ENCODE measurements at regions not wholly inside any gene's neighbourhood (a gene's known extent, or its start where the extent isn't known, plus 50 kb on each side); places are given as distances from the start of the nearest gene placed in this dataset.

DNA sequence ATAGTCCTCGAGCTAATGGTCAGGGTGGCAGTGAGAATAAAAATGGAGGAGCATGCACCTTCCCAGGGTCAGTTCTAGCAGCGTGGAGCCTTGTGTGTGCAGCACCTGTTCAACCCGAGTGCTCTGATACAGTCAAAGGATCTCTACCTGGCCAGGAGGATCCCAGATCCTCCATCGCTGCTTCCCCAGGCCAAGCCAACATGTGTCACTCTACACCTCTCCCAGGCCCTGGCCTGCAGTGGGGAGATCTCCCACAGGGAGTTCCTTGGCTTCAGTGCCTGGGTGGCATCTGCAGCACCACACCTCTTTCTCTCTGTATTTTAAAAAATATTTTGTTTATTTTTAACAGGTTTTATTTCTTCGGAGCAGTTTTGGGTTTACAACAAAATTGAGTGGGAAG lies 414.8 kb upstream of the C2CD4B start:
- Mint-ChIP-seq H3K36me3 (ENCODE audit: low read depth) (no peaks in the 10 kb centered on the region), H3K4me3 (no peak overlapping the region), H3K27ac (no peak overlapping the region), H3K27me3 (ENCODE audit: low read depth) (peaks cover 14% of the 10 kb centered on the region), H3K4me1 (ENCODE audit: low read depth) (no peaks in the 10 kb centered on the region), H3K9me3 (no peaks in the 10 kb centered on the region)
- intact Hi-C loops (cut with micrococcal nuclease), result no loop called here
- no peak for DNase-seq
- CTCF ChIA-PET, result no interaction called here

DNA sequence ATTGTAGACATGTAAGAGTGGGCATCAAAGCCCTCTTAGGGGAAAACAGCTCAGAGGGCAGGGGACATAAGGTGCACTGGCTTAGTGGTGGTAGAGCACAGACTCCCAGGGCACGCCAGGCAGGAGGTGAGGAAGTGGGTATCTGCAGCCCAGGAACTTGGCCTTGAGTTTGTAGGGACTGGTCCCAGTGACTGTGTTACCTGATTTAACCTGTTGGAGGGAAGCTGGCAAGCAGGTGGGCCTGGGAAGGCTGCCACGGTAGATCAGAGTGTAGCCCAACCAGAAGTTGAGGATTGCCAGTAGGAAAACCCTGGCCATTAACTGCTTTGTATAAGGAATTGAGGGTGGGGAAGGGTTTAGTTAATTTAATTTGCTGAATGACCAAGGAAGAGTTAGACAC lies 417.5 kb upstream of the C2CD4B start:
- Mint-ChIP-seq H3K4me3 (no peak overlapping the region), H3K27me3 (ENCODE audit: low read depth) (peaks cover 11% of the 10 kb centered on the region), H3K27ac (no peak overlapping the region), H3K9me3 (no peaks in the 10 kb centered on the region), H3K36me3 (ENCODE audit: low read depth) (no peaks in the 10 kb centered on the region), H3K4me1 (ENCODE audit: low read depth) (no peaks in the 10 kb centered on the region)
- no peak for DNase-seq
- CTCF ChIA-PET, result interaction anchor here (0.7 kb wide), 2 partner anchors 84 to 276 kb away, joined by 3 to 4 read pairs; no protein-coding TSS in a partner anchor
- intact Hi-C loops (cut with micrococcal nuclease), result no loop called here

DNA sequence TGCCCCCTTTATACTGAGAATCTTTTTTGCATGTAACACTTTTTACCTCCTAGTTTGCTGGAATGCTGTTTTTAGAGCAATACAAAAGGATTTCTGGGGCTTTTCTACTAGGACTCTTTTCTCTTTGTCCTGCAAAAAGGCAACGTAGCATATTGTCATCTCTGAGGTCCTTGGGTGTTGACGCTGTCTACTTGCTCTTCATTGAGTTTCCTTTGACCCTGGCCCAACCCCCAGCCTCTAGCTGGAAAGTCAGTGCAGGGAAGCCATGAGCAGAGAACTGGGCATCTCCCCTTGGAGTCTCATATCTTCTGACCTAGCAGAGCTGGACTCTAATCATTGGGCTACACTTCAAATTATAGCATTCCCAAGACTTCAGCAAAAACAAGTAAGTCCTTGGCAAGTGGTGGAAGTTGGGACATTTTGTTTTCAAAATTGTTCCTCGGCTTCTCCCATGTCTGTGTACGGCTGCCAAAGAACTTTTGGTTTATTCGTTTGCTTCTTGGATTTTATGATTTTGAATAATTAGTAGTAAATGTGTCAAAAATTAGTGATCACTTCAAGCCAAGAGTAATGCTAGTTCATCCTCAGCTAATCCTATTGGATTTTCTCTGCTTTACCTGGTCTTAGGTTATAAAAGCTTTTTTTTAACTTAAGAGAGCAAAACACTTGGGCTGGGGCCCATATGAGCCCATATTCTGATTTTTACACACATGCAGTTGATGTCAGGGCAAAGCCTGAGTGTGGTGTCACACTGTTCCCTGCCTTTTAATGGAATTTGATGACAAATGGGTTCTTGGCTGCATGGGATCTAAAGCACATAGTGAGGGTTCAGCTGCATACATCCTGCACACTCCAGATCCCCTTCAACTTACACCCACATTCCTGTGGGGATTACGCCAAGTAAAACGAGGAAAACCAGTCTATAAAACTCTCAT lies 419.5 kb upstream of the C2CD4B start:
- H3K36me3 Mint-ChIP-seq (ENCODE audit: low read depth), result no peaks in the 10 kb centered on the region
- CTCF ChIA-PET, result no interaction called here

DNA sequence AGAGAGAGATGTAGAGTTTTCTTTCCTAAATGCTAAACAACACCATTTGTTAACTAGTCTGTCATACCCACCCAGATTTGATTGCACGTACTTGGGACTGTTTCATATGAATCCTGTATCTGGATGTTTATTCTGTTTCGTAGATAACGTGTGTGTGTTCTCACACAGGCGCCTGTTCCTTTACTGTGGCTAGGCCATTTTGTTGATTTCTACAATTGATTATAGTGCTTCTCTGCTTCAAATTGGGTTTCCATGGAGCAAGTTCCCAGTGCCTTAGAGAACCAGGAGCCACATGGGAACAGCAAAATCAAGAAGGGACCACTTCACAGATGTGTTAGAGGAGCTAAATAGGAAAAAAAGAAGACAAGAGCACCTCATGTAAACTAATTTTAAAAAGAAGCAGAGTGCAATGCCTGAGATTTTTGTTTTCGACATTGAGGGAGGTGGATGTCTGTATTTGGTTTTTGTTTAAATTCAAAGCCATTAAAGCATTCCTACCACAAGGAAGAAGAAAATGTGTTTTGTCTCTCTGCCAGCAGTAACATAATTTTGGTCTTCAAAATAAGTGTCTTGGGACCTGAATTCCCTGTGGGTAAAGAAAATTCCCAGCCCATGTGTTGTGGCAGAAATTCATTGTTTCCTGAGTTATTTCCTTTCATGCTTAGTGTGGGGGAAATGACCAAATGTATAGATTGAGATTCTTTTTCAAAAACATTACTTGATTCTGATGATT lies 424.0 kb upstream of the C2CD4B start:
- CTCF ChIA-PET, result no interaction called here
- DNase-seq, result no peak
- Mint-ChIP-seq H3K36me3 (ENCODE audit: low read depth) (no peaks in the 10 kb centered on the region), H3K27ac (no peak overlapping the region), H3K4me3 (no peak overlapping the region), H3K4me1 (ENCODE audit: low read depth) (no peaks in the 10 kb centered on the region), H3K27me3 (ENCODE audit: low read depth) (peaks cover 12% of the 10 kb centered on the region), H3K9me3 (no peaks in the 10 kb centered on the region)
- intact Hi-C loops (cut with micrococcal nuclease), result no loop called here

More for the DNA sequence above, 419.5 kb upstream of the C2CD4B start:
- Mint-ChIP-seq H3K27ac (no peak overlapping the region), H3K4me1 (ENCODE audit: low read depth) (no peaks in the 10 kb centered on the region), H3K4me3 (no peak overlapping the region), H3K27me3 (ENCODE audit: low read depth) (peaks cover 11% of the 10 kb centered on the region), H3K9me3 (no peaks in the 10 kb centered on the region)
- intact Hi-C loops (cut with micrococcal nuclease), result no loop called here
- no peak for DNase-seq

DNA sequence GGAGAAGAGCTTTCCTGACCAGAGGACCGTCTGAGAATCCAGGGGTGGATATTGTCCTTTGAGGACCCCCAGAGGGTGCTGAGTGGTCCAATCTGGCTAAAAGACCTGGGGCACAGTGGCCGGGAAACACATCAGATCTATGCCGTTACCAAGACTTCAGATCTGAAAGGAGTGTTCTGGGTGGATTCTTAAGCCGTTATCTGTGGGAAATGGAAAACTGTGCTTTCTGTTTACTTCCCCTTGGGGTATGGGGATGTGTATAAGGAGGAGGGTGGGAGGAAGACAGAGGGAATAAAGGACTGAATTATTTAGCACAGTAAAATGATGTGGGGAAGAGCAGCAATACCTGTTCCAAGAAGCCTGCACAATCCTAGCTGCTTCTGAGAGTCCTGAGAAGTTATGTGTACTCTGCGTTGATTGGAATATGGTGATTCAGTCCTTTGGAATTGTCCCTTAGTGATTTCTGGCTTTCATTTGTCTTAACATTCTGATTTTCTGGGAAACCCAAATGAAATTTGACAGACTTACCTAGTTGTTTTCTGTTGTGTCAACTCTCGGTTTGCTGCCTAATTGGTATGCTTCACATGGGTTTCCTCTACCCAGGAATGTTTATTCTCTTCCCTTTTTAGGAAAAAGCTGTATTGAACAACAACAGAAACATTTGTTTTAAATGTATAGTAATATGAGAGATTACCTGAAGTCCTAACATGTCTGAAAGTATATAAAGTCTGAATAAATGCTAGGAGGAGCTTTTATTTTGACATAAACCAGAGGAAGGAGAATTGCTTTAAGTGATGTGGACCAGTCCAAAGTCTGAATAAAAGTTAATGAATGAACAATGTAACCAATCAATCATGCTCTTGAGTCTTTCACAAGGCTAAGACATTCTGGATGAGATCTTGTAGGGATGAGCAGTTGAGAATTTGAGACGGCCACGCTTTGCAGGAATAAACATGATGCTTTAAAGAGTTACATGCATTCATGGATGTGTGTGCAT lies 427.1 kb upstream of the C2CD4B start:
- H3K27me3 Mint-ChIP-seq (ENCODE audit: low read depth), result peaks cover 20% of the 10 kb centered on the region
- no peaks in the 10 kb centered on the region for H3K9me3 Mint-ChIP-seq
- no peaks in the 10 kb centered on the region for H3K36me3 Mint-ChIP-seq (ENCODE audit: low read depth)
- no peak for DNase-seq
- H3K4me3 Mint-ChIP-seq, result no peak overlapping the region
- CTCF ChIA-PET, result interaction anchor here (0.6 kb wide), 1 partner anchor 216 kb away, joined by 3 read pairs; no protein-coding TSS in a partner anchor
- intact Hi-C loops (cut with micrococcal nuclease), result no loop called here
- H3K27ac Mint-ChIP-seq, result no peak overlapping the region
- no peaks in the 10 kb centered on the region for H3K4me1 Mint-ChIP-seq (ENCODE audit: low read depth)

DNA sequence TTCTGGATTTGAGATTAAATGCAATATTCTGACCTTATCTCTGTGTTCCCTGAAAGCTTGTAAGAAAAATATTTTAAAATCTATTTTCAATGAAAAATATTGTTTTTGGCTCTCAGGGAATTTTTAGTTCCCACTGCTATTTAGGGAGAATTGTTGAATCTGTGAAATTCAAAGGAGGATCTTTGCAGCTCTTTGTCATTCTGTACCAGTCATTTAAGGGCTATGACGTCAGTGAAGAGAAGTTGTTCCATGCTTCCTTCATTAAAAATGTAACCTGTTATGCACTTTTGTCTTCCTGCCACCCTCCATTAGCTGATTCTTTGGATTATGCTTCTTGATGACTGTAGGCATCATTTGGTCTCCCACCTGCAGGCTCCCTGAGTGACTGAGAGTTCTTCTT lies 427.8 kb upstream of the C2CD4B start:
- Mint-ChIP-seq H3K27ac (no peak overlapping the region), H3K36me3 (ENCODE audit: low read depth) (no peaks in the 10 kb centered on the region), H3K4me3 (no peak overlapping the region), H3K4me1 (ENCODE audit: low read depth) (no peaks in the 10 kb centered on the region), H3K27me3 (ENCODE audit: low read depth) (peaks cover 20% of the 10 kb centered on the region), H3K9me3 (no peaks in the 10 kb centered on the region)
- no peak for DNase-seq
- CTCF ChIA-PET, result interaction anchor here (0.6 kb wide), 1 partner anchor 215 kb away, joined by 3 read pairs; no protein-coding TSS in a partner anchor
- intact Hi-C loops (cut with micrococcal nuclease), result no loop called here

DNA sequence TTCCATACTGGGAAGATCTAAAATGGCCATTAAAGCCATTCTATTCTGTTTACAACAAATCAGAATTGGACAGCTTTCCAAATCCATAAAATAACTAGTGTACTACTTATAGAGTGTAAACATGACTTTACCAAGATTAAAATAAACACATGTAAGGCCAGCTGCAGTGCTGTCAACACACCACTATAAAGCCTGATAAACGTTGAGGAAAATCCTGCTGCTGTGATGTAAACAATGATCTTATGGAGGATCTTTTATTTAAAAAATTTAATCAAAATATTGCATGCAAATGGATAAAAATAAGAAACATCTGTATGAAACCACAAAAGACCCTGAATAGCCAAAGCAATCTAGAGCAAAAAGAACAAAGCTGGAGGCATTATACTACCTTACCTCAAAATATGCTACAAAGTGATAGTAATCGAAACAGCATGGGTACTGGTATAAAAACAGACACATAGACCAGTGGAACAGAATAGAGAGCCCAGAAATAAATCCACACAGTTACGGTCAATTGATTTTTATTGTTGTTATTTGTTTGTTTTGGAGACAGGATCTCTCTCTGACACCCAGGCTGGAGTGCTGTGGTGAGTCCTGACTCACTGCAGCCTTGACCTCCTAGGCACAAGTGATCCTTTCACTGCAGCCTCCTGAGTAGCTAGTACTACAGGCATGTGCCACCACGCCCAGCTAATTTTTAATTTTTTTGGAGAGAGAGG lies 428.8 kb upstream of the C2CD4B start:
- no peak overlapping the region for H3K4me3 Mint-ChIP-seq
- no peak overlapping the region for H3K27ac Mint-ChIP-seq
- H3K9me3 Mint-ChIP-seq, result no peaks in the 10 kb centered on the region
- no peak for DNase-seq
- H3K36me3 Mint-ChIP-seq (ENCODE audit: low read depth), result no peaks in the 10 kb centered on the region
- intact Hi-C loops (cut with micrococcal nuclease), result no loop called here
- H3K27me3 Mint-ChIP-seq (ENCODE audit: low read depth), result peaks cover 21% of the 10 kb centered on the region
- no peaks in the 10 kb centered on the region for H3K4me1 Mint-ChIP-seq (ENCODE audit: low read depth)
- CTCF ChIA-PET, result interaction anchor here (0.6 kb wide), 1 partner anchor 65 kb away, joined by 3 read pairs; no protein-coding TSS in a partner anchor

DNA sequence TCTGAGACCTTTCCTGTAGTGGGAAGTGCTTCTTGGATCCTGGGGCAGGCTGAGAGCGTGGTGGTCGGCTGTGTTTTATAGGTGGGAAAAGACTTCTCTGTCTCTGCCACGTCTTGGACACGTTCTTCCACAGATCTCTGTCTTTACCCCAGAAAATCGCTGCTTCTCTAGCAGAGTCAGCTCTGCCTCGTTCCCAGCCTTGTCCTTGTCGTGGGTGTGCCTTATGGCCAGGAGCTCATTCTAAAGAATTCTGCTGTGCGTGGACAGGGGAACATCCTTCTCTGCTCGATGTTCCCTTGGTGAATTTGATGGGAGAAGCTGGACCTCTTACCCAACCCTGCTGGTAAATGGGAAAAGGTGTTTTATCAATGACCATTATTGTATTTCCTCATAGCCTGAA lies 433.1 kb upstream of the C2CD4B start:
- Mint-ChIP-seq H3K27ac (no peak overlapping the region), H3K27me3 (ENCODE audit: low read depth) (peaks cover 25% of the 10 kb centered on the region), H3K4me3 (no peak overlapping the region), H3K4me1 (ENCODE audit: low read depth) (no peaks in the 10 kb centered on the region), H3K9me3 (no peaks in the 10 kb centered on the region), H3K36me3 (ENCODE audit: low read depth) (no peaks in the 10 kb centered on the region)
- no peak for DNase-seq
- CTCF ChIA-PET, result no interaction called here
- intact Hi-C loops (cut with micrococcal nuclease), result no loop called here

DNA sequence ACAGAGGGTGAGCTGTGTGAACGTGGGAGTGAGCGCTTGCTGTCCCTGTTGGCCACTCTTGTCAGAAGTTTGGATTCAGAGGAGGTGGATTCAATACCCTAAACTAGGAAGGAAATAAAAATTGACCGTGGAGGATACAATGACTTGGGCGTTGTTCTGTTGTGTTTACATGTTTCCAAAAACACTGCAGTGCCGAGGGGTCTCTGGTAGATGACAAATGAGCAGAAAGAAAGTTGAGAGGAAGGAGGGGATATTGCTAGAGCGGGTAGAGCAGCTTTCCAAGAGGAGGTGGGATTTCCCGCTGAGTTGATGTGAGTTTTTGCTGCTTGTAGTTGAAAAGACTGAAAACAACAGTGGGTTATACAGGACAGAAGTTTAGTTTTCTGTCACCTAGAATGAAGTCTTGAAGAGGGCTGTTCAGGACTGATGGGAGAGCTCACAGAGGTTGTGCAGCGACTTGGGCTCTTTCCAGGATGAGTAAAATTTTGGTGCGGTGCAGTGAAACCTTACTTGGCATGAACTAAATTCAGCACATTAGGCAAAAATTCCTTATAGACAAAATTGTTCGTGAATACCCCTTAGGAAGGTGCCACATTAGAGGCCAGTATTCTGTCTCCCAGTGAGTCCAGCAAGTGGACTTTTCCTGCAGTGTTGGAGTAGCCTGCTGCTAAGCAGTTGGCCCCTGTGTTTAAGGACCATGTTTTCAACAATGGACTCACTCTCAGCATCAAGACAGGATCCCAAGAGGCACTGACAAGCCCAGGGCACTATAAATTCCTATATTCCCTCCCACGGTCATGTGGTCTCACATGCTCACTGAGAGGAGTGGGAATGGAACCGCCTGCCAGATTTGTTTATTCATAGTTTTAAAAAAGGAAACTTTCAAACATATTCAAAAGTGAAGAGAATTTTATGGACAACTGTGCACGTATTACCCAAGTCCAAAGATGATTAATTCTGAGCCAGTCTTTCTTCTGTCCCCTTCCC lies 435.0 kb upstream of the C2CD4B start:
- H3K4me1 Mint-ChIP-seq (ENCODE audit: low read depth), result no peaks in the 10 kb centered on the region
- no peak overlapping the region for H3K27ac Mint-ChIP-seq
- no peaks in the 10 kb centered on the region for H3K9me3 Mint-ChIP-seq
- intact Hi-C loops (cut with micrococcal nuclease), result no loop called here
- no peak for DNase-seq
- H3K27me3 Mint-ChIP-seq (ENCODE audit: low read depth), result peaks cover 19% of the 10 kb centered on the region
- no peaks in the 10 kb centered on the region for H3K36me3 Mint-ChIP-seq (ENCODE audit: low read depth)
- H3K4me3 Mint-ChIP-seq, result no peak overlapping the region
- CTCF ChIA-PET, result no interaction called here

DNA sequence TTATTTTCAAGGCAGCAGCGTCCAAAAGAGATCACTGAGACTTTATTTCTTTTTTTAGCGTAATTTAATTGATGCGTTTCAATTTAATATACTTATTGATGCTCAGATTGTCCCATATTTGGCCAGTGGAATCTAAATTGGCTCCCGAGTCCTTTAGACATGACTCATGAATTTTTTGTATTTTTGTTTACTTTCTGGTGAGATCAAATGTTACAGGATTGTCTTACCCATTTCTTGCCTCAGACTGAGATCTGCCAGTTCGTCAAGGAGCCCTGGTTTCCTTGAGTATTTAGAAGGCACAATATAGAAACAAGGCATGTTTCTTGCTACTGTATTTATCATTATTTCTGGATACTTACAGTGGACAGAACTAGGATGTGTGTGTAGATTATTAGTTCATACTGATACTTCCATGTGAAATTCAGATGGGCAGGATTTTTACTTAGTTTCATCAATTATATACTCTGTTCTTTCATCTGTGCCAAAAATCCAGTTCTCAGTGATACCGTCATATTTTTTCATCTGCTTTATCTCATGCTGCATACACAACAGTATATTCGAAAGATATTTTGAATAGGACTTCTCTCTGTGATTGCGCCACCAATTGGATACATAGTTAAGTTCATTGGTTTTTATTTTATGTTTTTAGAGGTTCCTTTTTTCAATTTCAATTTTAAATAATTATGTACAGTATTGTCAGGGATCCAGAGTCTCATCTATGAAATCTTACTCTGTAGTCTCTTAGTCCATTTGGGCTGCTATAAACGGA lies 436.9 kb upstream of the C2CD4B start:
- Mint-ChIP-seq H3K4me3 (no peak overlapping the region), H3K27me3 (ENCODE audit: low read depth) (peaks cover 15% of the 10 kb centered on the region), H3K27ac (no peak overlapping the region), H3K36me3 (ENCODE audit: low read depth) (no peaks in the 10 kb centered on the region), H3K9me3 (no peaks in the 10 kb centered on the region), H3K4me1 (ENCODE audit: low read depth) (no peaks in the 10 kb centered on the region)
- CTCF ChIA-PET, result no interaction called here
- no peak for DNase-seq
- intact Hi-C loops (cut with micrococcal nuclease), result no loop called here

Data from activated naive CD4-positive, alpha-beta T cell treated with anti-CD3 and anti-CD28 coated beads for 36 hours (primary cell).